Coronary artery (tissue), 2 donors: ENCODE measurements at regions not wholly inside any gene's neighbourhood (a gene's known extent, or its start where the extent isn't known, plus 50 kb on each side); places are given as distances from the start of the nearest gene placed in this dataset.

Source experiments
- DNase-seq: peaks from one replicate; pipeline ENCODE4 v3.0.0-alpha.2; 2017; ENCODE audit warnings: low spot score
- H3K27ac ChIP-seq, 2 donors: fragments of 200-600 bp; sonication (generic); one replicate each; pipeline ENCODE4 v1.5.1; 2016 to 2019
- H3K4me3 ChIP-seq: fragments of 200-600 bp; sonication (generic); 2 replicates; pipeline ENCODE4 v1.5.1; 2016; ENCODE audit warnings: mild to moderate bottlenecking, moderate library complexity
- CTCF ChIP-seq: fragments of 200-600 bp; sonication (generic); IDR thresholded peaks from one replicate; pipeline ENCODE4 v1.5.1; 2019; ENCODE audit warnings: antibody characterized with exemption

- Histone ChIP-seq H3K4me3 (no peak overlapping the region), H3K27ac (no peak overlapping the region)
- no peak for DNase-seq
- no peak for TF ChIP-seq CTCF
Observed at GRCh38 chr11:98701541-98701940, 319.2 kb upstream of the CNTN5 start.

- H3K4me3 ChIP-seq, result no peak overlapping the region
- no peak for TF ChIP-seq CTCF
- no peak for DNase-seq
- no peak overlapping the region for H3K27ac ChIP-seq
Observed at GRCh38 chr11:98703779-98704556, 316.8 kb upstream of the CNTN5 start.

GRCh38 chr11:98710026-98710425 is 310.7 kb upstream of the CNTN5 start:
- no peak for DNase-seq
- no peak for TF ChIP-seq CTCF
- Histone ChIP-seq H3K4me3 (no peak overlapping the region), H3K27ac (no peak overlapping the region)

GRCh38 chr11:98710986-98711385 is 309.8 kb upstream of the CNTN5 start:
- TF ChIP-seq CTCF, result no peak
- no peak overlapping the region for H3K27ac ChIP-seq
- no peak overlapping the region for H3K4me3 ChIP-seq
- no peak for DNase-seq

- no peak for TF ChIP-seq CTCF
- Histone ChIP-seq H3K27ac (no peak overlapping the region), H3K4me3 (no peak overlapping the region)
- DNase-seq, result no peak
Observed at GRCh38 chr11:98720951-98721350, 299.8 kb upstream of the CNTN5 start.

GRCh38 chr11:98725471-98725870 is 295.3 kb upstream of the CNTN5 start:
- DNase-seq, result no peak
- H3K27ac ChIP-seq, result no peak overlapping the region
- TF ChIP-seq CTCF, result no peak
- no peak overlapping the region for H3K4me3 ChIP-seq

GRCh38 chr11:98728421-98728820 is 292.3 kb upstream of the CNTN5 start:
- TF ChIP-seq CTCF, result no peak
- DNase-seq, result no peak
- no peak overlapping the region for H3K4me3 ChIP-seq
- H3K27ac ChIP-seq, result no peak overlapping the region
